ENCODE measurements at regions not wholly inside any gene's neighbourhood (a gene's known extent, or its start where the extent isn't known, plus 50 kb on each side); places are given as distances from the start of the nearest gene placed in this dataset.

DNA sequence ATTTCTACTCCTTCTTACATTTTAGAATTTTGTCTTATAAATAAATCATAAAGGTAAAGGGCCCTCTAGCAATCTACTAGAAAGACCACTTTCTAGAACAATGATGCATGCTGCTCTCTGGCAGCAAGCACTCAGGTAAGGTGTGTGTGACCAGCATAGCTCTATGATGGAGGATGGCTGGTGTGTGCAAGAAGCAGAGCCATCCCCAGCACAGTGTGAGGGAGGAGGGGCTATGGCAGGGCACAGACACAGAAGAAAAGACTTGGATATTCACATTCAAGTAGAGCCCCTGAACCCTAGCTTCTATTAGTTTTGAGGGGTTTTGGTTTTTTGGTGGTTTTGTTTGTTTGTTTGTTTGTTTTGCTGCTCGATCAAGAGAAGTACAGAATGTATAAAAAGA is 277.1 kb upstream of the CCDC54 start:
- Histone ChIP-seq H3K27ac (no peak overlapping the region), H3K4me3 (no peak overlapping the region), H3K36me3 (no peaks in the 10 kb centered on the region), H3K27me3 (no peaks in the 10 kb centered on the region), H3K9me3 (peaks cover 0 to 6% (median 0%) of the 10 kb centered on the region in 4 donors), H3K4me1 (no peaks in the 10 kb centered on the region)
- TF ChIP-seq POLR2A (IDR thresholded peaks at IDR 0.05) = no peak
- TF ChIP-seq EP300 (IDR thresholded peaks at IDR 0.05) = no peak
- TF ChIP-seq CTCF (IDR thresholded peaks at IDR 0.05) = no peak
- DNase-seq (ENCODE audit: low spot score in 2 of 2) = no peak
- WGBS, 2 donors = 72 to 79% methylated on average over 1 of the region's 1 CpG

- WGBS, 2 donors = 58 to 64% methylated on average over 1 of the region's 1 CpG
- no peaks in the 10 kb centered on the region for H3K4me1 ChIP-seq
- no peaks in the 10 kb centered on the region for H3K27me3 ChIP-seq
- H3K4me3 ChIP-seq = no peak overlapping the region
- TF ChIP-seq CTCF (IDR thresholded peaks at IDR 0.05) (no peak), EP300 (IDR thresholded peaks at IDR 0.05) (no peak), POLR2A (IDR thresholded peaks at IDR 0.05) (no peak)
- H3K9me3 ChIP-seq = peaks cover 0 to 6% (median 0%) of the 10 kb centered on the region in 4 donors
- H3K27ac ChIP-seq = no peak overlapping the region
- no peak for DNase-seq (ENCODE audit: low spot score in 2 of 2)
- no peaks in the 10 kb centered on the region for H3K36me3 ChIP-seq
These were observed 276.7 kb upstream of the CCDC54 start for GRCh38 chr3:107100573-107100972.

- Histone ChIP-seq H3K36me3 (no peaks in the 10 kb centered on the region), H3K4me3 (no peak overlapping the region), H3K27ac (no peak overlapping the region), H3K4me1 (no peaks in the 10 kb centered on the region), H3K27me3 (no peaks in the 10 kb centered on the region), H3K9me3 (peaks cover 0 to 6% (median 0%) of the 10 kb centered on the region in 4 donors)
- no peak for DNase-seq (ENCODE audit: low spot score in 2 of 2)
- WGBS, 2 donors = 89 to 93% methylated on average over 2 of the region's 2 CpGs
- TF ChIP-seq EP300 (IDR thresholded peaks at IDR 0.05) (no peak), CTCF (IDR thresholded peaks at IDR 0.05) (no peak), POLR2A (IDR thresholded peaks at IDR 0.05) (no peak)
These were observed 273.5 kb upstream of the CCDC54 start for GRCh38 chr3:107103786-107104185.

DNA sequence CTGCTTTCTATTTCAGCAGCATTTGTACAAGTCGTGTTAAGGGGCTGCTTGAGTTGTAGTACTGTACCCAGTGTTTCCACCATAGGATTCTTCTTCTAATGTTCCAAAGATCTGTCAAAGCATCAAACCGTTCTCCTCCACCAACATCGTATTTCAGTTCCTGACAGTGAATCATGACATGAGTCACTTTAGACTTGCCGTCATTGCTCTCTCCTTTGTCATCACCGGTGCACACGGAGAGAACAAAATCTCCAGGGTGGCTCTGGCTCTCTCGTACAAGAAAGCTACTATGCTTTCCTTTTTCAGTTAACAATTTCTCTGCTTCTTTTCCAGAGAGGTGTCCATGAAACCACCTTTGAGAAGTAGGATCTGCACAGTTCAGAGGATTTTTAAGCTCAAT is 270.9 kb upstream of the CCDC54 start:
- WGBS, 2 donors = 96 to 98% methylated on average over 7 of the region's 7 CpGs
- no peak overlapping the region for H3K4me3 ChIP-seq
- TF ChIP-seq POLR2A (IDR thresholded peaks at IDR 0.05) = no peak
- no peak for TF ChIP-seq EP300 (IDR thresholded peaks at IDR 0.05)
- no peak for TF ChIP-seq CTCF (IDR thresholded peaks at IDR 0.05)
- no peaks in the 10 kb centered on the region for H3K27me3 ChIP-seq
- no peaks in the 10 kb centered on the region for H3K4me1 ChIP-seq
- DNase-seq (ENCODE audit: low spot score in 2 of 2) = no peak
- no peaks in the 10 kb centered on the region for H3K36me3 ChIP-seq
- H3K27ac ChIP-seq = no peak overlapping the region
- H3K9me3 ChIP-seq = peaks cover 0 to 6% (median 0%) of the 10 kb centered on the region in 4 donors

DNA sequence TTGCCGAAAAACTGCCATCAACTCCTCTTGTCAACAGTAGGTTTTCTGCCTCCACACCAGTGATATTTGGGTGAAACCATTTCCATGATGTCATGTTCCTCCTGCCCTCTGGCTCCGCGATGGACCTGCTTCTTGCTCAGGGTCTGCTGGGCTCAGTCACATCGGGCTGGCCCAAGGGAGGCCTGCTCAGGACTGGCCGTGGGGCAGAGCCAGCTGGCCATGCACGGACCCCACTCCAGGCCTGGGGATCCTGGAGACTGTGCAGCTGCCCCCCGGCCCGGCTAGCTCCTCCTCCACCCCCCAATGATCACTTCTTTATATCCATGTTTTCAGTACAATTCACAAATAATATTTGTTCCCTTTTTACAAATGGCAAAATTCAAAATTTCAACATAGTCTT is 270.3 kb upstream of the CCDC54 start:
- no peak for DNase-seq (ENCODE audit: low spot score in 2 of 2)
- TF ChIP-seq POLR2A (IDR thresholded peaks at IDR 0.05) (no peak), EP300 (IDR thresholded peaks at IDR 0.05) (no peak), CTCF (IDR thresholded peaks at IDR 0.05) (no peak)
- no peaks in the 10 kb centered on the region for H3K4me1 ChIP-seq
- H3K4me3 ChIP-seq = no peak overlapping the region
- H3K36me3 ChIP-seq = no peaks in the 10 kb centered on the region
- peaks cover 0 to 6% (median 0%) of the 10 kb centered on the region in 4 donors for H3K9me3 ChIP-seq
- WGBS, 2 donors = 96 to 98% methylated on average over 8 of the region's 8 CpGs
- H3K27ac ChIP-seq = no peak overlapping the region
- no peaks in the 10 kb centered on the region for H3K27me3 ChIP-seq
